Calu3 (cell line): ENCODE measurements at regions not wholly inside any gene's neighbourhood (a gene's known extent, or its start where the extent isn't known, plus 50 kb on each side); places are given as distances from the start of the nearest gene placed in this dataset.

Experiments used
- BruUV-seq: library from RNA; stranded (reverse); fragments of 400-500 nt; replicated peaks from 2 replicates; lab custom pipeline; 2021; lab: Mats Ljungman, UMichigan
- CTCF ChIA-PET: fragments of 300-600 bp; sonication (Branson Sonifier 250); formaldehyde crosslinking; loops from one replicate; lab custom pipeline; 2022; ENCODE audit warnings: antibody characterized with exemption; lab: Charles Lee
- DNase-seq: peaks from one replicate; pipeline ENCODE4 v3.0.0; 2022
- H3K27ac Mint-ChIP-seq: one replicate; pipeline ENCODE4 v1.8.0; 2022; ENCODE audit warnings: mixed read lengths; ENCODE audit not compliant: unreplicated experiment
- H3K27me3 Mint-ChIP-seq: one replicate; pipeline ENCODE4 v1.8.0; 2022; ENCODE audit warnings: mixed read lengths; ENCODE audit not compliant: unreplicated experiment
- H3K36me3 Mint-ChIP-seq: one replicate; pipeline ENCODE4 v1.8.0; 2022; ENCODE audit warnings: mild to moderate bottlenecking, moderate library complexity, mixed read lengths; ENCODE audit not compliant: insufficient read depth, unreplicated experiment
- H3K4me1 Mint-ChIP-seq: one replicate; pipeline ENCODE4 v1.8.0; 2022; ENCODE audit warnings: mild to moderate bottlenecking, low read depth, mixed read lengths; ENCODE audit not compliant: unreplicated experiment
- H3K4me3 Mint-ChIP-seq: one replicate; pipeline ENCODE4 v1.8.0; 2022; ENCODE audit warnings: mild to moderate bottlenecking, low read depth, moderate library complexity, mixed read lengths; ENCODE audit not compliant: unreplicated experiment
- H3K9me3 Mint-ChIP-seq: one replicate; pipeline ENCODE4 v1.8.0; 2022; ENCODE audit warnings: low read depth, mixed read lengths; ENCODE audit not compliant: unreplicated experiment
- intact Hi-C: fragments of 100-400 bp; cut with micrococcal nuclease; formaldehyde crosslinking; loops from one replicate; pipeline ENCODE4 v1.10.0; 2022; ENCODE audit not compliant: unreplicated experiment
- TF ChIP-seq, protein P1 (sequence below): fragments of 200-600 bp; IDR thresholded peaks from one replicate; pipeline ENCODE4 v1.8.0; 2022; ENCODE audit warnings: antibody characterized with exemption; ENCODE audit not compliant: unreplicated experiment

DNA sequence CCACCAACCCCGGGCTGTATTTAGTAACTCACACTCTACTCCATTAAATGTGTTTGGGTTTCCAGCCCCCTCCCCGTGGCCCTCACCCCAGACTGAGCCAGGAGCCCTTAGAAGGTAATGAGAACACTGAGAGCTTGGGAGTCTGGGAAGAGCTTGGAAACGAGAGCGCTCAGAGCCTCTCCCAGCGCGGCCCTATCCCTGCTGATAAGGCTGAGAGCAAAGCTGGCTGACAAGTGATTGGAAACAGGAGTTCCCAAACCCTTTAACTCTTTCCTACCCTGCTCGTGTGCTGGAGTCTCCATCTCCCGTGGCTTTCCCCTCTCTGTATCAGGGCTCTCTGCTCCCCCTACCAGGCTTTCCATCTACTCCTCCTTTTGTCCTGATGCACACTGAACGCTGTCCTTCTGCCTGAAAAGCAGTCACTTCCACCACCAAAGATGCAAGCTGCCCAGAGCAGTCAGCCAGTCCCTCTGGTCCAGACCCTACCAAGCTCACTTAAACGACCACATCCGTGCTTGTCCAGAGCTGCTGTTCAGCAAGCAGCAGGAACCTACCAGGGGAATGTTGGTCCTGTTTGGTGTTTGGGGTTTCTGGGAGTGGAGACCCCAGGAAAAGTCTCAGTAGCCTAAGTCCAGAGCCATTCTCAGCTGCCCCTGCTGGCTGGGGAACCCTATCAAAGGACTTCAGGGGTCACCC lies 100.0 kb upstream of the PKDCC start:
- Mint-ChIP-seq H3K36me3 (no peaks in the 10 kb centered on the region), H3K4me3 (no peak overlapping the region), H3K27me3 (peaks cover 13% of the 10 kb centered on the region), H3K9me3 (no peaks in the 10 kb centered on the region), H3K4me1 (peaks cover 7% of the 10 kb centered on the region), H3K27ac (no peak overlapping the region)
- intact Hi-C loops = no loop called here
- BruUV-seq = no TSS peak
- CTCF ChIA-PET = no interaction called here
- TF ChIP-seq, protein P1, sequence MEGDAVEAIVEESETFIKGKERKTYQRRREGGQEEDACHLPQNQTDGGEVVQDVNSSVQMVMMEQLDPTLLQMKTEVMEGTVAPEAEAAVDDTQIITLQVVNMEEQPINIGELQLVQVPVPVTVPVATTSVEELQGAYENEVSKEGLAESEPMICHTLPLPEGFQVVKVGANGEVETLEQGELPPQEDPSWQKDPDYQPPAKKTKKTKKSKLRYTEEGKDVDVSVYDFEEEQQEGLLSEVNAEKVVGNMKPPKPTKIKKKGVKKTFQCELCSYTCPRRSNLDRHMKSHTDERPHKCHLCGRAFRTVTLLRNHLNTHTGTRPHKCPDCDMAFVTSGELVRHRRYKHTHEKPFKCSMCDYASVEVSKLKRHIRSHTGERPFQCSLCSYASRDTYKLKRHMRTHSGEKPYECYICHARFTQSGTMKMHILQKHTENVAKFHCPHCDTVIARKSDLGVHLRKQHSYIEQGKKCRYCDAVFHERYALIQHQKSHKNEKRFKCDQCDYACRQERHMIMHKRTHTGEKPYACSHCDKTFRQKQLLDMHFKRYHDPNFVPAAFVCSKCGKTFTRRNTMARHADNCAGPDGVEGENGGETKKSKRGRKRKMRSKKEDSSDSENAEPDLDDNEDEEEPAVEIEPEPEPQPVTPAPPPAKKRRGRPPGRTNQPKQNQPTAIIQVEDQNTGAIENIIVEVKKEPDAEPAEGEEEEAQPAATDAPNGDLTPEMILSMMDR = no peak
- no peak for DNase-seq

DNA sequence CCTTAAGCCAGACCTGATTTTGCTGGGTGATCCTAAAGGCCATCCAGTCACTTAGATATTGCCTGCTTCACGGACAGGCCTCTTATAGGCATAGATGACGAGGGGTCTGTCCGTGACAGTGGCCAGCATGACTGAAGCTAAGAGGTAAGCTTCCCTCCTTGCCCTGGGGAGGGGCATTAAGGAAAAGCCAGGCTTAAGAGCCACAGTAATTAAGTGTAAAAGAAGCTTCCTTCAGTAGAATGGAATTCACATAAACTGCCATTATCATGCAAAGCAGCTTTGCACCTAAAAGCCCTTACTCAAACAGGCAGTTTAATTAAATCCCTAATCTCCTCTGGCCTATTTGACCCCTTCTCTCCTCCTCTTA lies 99.4 kb upstream of the PKDCC start:
- peaks cover 9% of the 10 kb centered on the region for H3K4me1 Mint-ChIP-seq
- peaks cover 13% of the 10 kb centered on the region for H3K27me3 Mint-ChIP-seq
- no peaks in the 10 kb centered on the region for H3K36me3 Mint-ChIP-seq
- CTCF ChIA-PET = no interaction called here
- H3K9me3 Mint-ChIP-seq = no peaks in the 10 kb centered on the region
- no peak overlapping the region for H3K4me3 Mint-ChIP-seq
- intact Hi-C loops = no loop called here
- DNase-seq = no peak
- H3K27ac Mint-ChIP-seq = no peak overlapping the region
- TF ChIP-seq, protein P1 = no peak
- no TSS peak for BruUV-seq

DNA sequence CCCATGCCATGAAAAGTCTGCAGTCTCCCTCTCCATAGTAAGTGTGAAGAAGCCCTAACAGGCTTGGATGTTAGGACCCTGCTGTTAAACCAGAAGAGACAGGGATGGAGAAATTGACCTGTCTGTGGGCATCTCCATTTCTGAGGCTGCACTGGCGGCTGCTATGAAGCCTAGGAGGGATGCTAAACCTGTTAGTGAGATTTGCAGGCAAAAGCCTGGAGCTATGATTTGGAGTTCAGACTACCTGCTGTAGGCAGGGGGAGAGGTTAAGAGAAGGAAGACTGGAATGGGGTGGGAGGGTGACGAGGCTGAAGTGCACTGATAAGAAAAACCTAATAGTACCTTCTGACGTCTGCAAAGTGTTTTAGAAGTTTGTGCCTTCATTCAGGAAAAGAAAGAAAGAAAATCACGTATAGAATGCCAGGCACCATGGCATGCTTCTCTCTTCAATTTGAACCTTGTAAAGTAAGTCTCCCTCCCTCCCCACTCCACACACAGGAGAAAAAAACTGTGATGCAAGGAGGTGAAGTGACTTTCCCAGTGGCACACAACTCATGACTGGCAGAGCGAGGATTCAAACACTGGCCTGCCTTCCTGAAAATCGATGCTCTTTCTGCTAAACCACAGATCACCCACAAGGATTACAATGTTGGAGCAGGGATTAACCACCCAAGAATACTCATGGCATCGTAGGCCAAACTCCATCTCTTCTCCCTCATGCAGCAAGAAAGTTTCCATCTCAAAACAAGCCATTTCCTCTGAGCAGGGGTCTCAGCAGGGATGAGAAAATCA lies 98.5 kb upstream of the PKDCC start:
- TF ChIP-seq, protein P1 = no peak
- Mint-ChIP-seq H3K36me3 (no peaks in the 10 kb centered on the region), H3K4me1 (peaks cover 17% of the 10 kb centered on the region), H3K4me3 (no peak overlapping the region), H3K27me3 (peaks cover 13% of the 10 kb centered on the region), H3K9me3 (no peaks in the 10 kb centered on the region), H3K27ac (no peak overlapping the region)
- intact Hi-C loops = no loop called here
- CTCF ChIA-PET = no interaction called here
- no TSS peak for BruUV-seq
- DNase-seq = no peak

DNA sequence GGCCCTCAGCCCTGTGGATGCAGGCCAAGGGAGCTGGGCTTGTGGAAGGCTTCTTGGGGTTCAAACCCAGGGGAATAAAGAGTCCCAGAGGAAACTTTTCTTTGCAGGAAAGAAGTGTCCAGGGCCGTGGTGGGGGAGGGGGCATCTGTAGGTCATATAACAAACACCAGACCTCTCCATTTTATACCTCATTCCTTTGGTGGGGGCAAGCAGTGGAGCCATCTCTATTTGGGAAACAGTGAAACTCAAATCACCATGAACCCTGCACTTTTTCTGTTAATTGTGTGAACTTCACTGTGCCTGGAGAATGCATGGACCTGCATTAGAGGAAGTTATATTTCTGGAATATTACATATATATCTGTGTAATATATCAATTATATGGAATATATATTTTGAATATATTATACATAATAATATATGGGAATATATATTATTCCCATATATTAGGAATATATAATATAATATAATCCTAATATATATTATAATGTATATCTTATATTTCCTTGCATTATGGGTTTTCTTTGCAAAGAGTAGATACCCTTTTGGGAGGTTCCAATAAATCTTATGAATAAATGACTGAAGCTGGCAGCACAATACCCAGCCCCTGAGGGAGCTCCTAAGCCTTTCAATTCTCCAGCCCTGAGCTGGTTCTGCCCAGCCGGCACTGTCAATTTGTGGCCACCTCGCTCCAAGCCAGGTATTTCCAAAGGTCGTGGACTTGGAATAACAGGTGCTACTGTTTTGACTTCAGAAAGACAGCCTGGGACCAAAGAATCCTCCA lies 97.7 kb upstream of the PKDCC start:
- intact Hi-C loops = no loop called here
- no peak for DNase-seq
- Mint-ChIP-seq H3K27me3 (peaks cover 13% of the 10 kb centered on the region), H3K4me1 (peaks cover 20% of the 10 kb centered on the region), H3K9me3 (no peaks in the 10 kb centered on the region), H3K36me3 (no peaks in the 10 kb centered on the region), H3K4me3 (no peak overlapping the region), H3K27ac (no peak overlapping the region)
- TF ChIP-seq, protein P1 = no peak
- CTCF ChIA-PET = interaction anchor here (0.6 kb wide), 1 partner anchor 577 kb away, joined by 3 read pairs; no protein-coding TSS in a partner anchor
- BruUV-seq = no TSS peak
